WI38 (cell line): ENCODE measurements at regions not wholly inside any gene's neighbourhood (a gene's known extent, or its start where the extent isn't known, plus 50 kb on each side); places are given as distances from the start of the nearest gene placed in this dataset.
"Not testable (repeated sequence)": the region's sequence is repeated elsewhere in the genome, so short reads cannot be mapped to it uniquely, and the experiment has no call there.

Source experiments
- H3K4me3 ChIP-seq: 2 replicates; pipeline ENCODE4 v1.5.1; 2011; ENCODE audit warnings: low read depth, mild to moderate bottlenecking, control low read depth, low read length
- TF ChIP-seq, protein P1 (sequence below): IDR thresholded peaks from 2 replicates; pipeline ENCODE4 v1.5.1; 2012; ENCODE audit warnings: low read depth, mild to moderate bottlenecking, control low read depth, low read length

DNA sequence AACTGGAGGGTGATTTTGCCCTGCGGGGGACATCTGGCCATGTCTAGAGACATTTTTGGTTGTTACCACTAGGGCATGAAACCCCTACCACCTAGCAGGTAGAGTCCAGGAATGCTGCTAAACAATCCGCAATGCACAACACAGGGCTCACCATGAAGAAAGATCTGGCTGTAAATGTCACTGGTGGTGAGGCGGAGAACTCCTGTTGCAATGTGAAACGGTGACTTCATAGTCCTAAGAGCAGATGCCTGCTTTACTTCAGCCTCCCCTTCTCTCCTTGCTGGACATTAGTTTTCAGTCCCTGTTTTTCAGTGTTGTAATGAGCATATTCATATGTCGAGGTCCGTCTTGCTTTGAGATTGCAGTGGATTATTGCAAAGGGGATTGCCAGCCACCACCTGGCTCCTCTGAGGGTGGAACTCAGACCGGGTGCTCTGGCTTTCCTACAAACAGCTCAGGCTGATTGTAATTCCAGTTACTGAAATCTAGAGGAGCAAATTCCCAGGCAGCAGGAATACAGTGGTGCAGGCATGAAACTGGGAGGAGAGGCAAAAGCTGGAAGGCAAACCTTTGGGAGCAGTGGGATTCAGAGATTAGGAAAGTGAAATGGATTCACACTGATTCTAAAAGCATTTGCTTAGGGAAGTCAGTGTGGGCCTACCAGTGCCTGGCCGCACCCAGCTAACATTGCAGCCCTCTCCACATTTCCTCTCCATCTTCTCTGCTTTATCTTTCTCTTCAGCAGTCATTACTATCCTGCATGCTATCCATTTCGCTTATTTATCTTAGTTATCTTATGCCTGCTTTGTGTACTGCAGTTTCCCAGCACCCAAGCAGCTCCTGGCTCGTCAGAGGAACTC is 76.1 kb upstream of the PCDH8 start:
- TF ChIP-seq, protein P1, sequence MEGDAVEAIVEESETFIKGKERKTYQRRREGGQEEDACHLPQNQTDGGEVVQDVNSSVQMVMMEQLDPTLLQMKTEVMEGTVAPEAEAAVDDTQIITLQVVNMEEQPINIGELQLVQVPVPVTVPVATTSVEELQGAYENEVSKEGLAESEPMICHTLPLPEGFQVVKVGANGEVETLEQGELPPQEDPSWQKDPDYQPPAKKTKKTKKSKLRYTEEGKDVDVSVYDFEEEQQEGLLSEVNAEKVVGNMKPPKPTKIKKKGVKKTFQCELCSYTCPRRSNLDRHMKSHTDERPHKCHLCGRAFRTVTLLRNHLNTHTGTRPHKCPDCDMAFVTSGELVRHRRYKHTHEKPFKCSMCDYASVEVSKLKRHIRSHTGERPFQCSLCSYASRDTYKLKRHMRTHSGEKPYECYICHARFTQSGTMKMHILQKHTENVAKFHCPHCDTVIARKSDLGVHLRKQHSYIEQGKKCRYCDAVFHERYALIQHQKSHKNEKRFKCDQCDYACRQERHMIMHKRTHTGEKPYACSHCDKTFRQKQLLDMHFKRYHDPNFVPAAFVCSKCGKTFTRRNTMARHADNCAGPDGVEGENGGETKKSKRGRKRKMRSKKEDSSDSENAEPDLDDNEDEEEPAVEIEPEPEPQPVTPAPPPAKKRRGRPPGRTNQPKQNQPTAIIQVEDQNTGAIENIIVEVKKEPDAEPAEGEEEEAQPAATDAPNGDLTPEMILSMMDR: no peak

DNA sequence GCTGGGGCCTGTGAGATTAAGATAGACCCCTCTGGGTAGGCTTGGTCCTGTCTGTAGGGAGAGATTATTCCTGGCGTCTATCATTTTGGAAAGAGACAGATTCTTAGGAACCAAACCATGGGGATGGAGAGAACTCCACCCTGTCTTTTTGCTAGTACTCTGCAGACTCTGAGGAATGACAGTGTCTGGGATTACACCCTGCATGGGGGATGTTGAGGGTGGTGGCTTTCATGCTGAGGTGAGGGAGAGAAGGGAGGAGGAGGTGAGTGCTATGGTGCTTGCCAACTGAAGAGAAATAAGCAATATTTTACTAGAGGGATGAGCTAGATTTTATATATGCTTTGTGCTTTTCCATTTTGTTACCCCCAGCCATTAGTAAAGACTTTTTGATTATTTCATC is 74.5 kb upstream of the PCDH8 start:
- no peak overlapping the region for H3K4me3 ChIP-seq
- TF ChIP-seq, protein P1: no peak

More for the DNA sequence above, 76.1 kb upstream of the PCDH8 start:
- no peak overlapping the region for H3K4me3 ChIP-seq

DNA sequence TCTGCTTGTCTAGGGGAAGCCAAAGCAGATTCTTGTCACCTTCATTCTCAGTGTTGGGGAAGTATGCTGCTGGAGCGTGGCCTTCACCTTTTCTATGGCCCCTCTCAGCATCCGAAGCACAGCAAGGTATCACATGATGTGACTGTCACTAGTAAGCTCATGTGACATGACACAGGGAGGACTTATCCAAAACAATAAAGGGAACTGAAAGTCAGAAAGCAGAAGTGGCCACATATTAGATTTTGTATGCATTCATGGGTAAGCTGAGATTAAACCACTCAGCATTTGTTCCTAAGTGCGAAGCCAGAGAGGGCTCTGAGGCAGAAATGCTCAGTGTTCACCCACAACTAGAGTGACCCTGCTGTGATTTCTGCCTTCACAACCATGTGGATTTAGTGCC is 72.8 kb upstream of the PCDH8 start:
- TF ChIP-seq, protein P1: no peak
- no peak overlapping the region for H3K4me3 ChIP-seq

GRCh38 chr13:52916486-52916990 is 68.1 kb upstream of the PCDH8 start:
- H3K4me3 ChIP-seq: no peak overlapping the region
- TF ChIP-seq, protein P1: no peak

- TF ChIP-seq, protein P1: no peak
- H3K4me3 ChIP-seq: no peak overlapping the region
These were observed 62.9 kb upstream of the PCDH8 start for GRCh38 chr13:52911340-52911739.

GRCh38 chr13:52910318-52910717 is 61.9 kb upstream of the PCDH8 start:
- H3K4me3 ChIP-seq: not testable (repeated sequence)

GRCh38 chr13:52906122-52906903 is 57.9 kb upstream of the PCDH8 start:
- no peak overlapping the region for H3K4me3 ChIP-seq
- TF ChIP-seq, protein P1: no peak
